ENCODE measurements at regions not wholly inside any gene's neighbourhood (a gene's known extent, or its start where the extent isn't known, plus 50 kb on each side); places are given as distances from the start of the nearest gene placed in this dataset.

- Histone ChIP-seq H3K36me3 (replicated peaks) (no peaks in the 10 kb centered on the region), H3K27me3 (replicated peaks) (no peaks in the 10 kb centered on the region), H3K4me3 (ENCODE audit: low read depth, low read length) (no peak overlapping the region), H3K27ac (no peak overlapping the region)
- DNase-seq = no peak
- TF ChIP-seq CTCF (IDR thresholded peaks at IDR 0.05; ENCODE audit: low read depth, low read length, missing control alignments) = no peak
- in situ Hi-C loops (cut with HindIII; ENCODE audit: low pct_ligation_motif_present, low sequenced_read_pairs) = no loop called here
Measured at GRCh38 chrX:44085209-44085608, 112.0 kb upstream of the NDP start.

GRCh38 chrX:44082829-44083228 lies 109.6 kb upstream of the NDP start:
- no peak for DNase-seq
- TF ChIP-seq CTCF (IDR thresholded peaks at IDR 0.05; ENCODE audit: low read depth, low read length, missing control alignments) = no peak
- Histone ChIP-seq H3K27me3 (replicated peaks) (no peaks in the 10 kb centered on the region), H3K27ac (no peak overlapping the region), H3K36me3 (replicated peaks) (no peaks in the 10 kb centered on the region), H3K4me3 (ENCODE audit: low read depth, low read length) (no peak overlapping the region)
- in situ Hi-C loops (cut with HindIII; ENCODE audit: low pct_ligation_motif_present, low sequenced_read_pairs) = no loop called here

GRCh38 chrX:44080083-44080482 lies 106.9 kb upstream of the NDP start:
- Histone ChIP-seq H3K27me3 (replicated peaks) (no peaks in the 10 kb centered on the region), H3K4me3 (ENCODE audit: low read depth, low read length) (no peak overlapping the region), H3K36me3 (replicated peaks) (no peaks in the 10 kb centered on the region), H3K27ac (no peak overlapping the region)
- no peak for TF ChIP-seq CTCF (IDR thresholded peaks at IDR 0.05; ENCODE audit: low read depth, low read length, missing control alignments)
- no peak for DNase-seq
- in situ Hi-C loops (cut with HindIII; ENCODE audit: low pct_ligation_motif_present, low sequenced_read_pairs) = no loop called here

GRCh38 chrX:44072631-44073030 lies 99.4 kb upstream of the NDP start:
- Histone ChIP-seq H3K27me3 (replicated peaks) (no peaks in the 10 kb centered on the region), H3K27ac (no peak overlapping the region), H3K4me3 (ENCODE audit: low read depth, low read length) (no peak overlapping the region), H3K36me3 (replicated peaks) (no peaks in the 10 kb centered on the region)
- no peak for DNase-seq
- in situ Hi-C loops (cut with HindIII; ENCODE audit: low pct_ligation_motif_present, low sequenced_read_pairs) = no loop called here
- TF ChIP-seq CTCF (IDR thresholded peaks at IDR 0.05; ENCODE audit: low read depth, low read length, missing control alignments) = no peak

GRCh38 chrX:44071847-44072551 lies 98.8 kb upstream of the NDP start:
- no peaks in the 10 kb centered on the region for H3K27me3 ChIP-seq (replicated peaks)

More at GRCh38 chrX:44071847-44072551, 98.8 kb upstream of the NDP start:
- peak; percentile 68 for DNase-seq
- H3K36me3 ChIP-seq (replicated peaks) = no peaks in the 10 kb centered on the region
- in situ Hi-C loops (cut with HindIII; ENCODE audit: low pct_ligation_motif_present, low sequenced_read_pairs) = no loop called here
- H3K4me3 ChIP-seq (ENCODE audit: low read depth, low read length) = no peak overlapping the region
- no peak for TF ChIP-seq CTCF (IDR thresholded peaks at IDR 0.05; ENCODE audit: low read depth, low read length, missing control alignments)
- no peak overlapping the region for H3K27ac ChIP-seq

All from brain microvascular endothelial cell (primary cell).